HepG2 (cell line): ENCODE measurements at regions not wholly inside any gene's neighbourhood (a gene's known extent, or its start where the extent isn't known, plus 50 kb on each side); places are given as distances from the start of the nearest gene placed in this dataset.

Experiments used
- ATAC-seq: fragments of 200-7000 bp; cut with Tn5 transposase; 3 replicates; pipeline ENCODE4 v1.9.1; 2020; ENCODE audit warnings: mild to moderate bottlenecking, moderate library complexity
- BruUV-seq: library from RNA; stranded (reverse); fragments of 400-500 nt; replicated peaks from 2 replicates; lab custom pipeline; 2021; lab: Mats Ljungman, UMichigan
- CTCF ChIA-PET: fragments of 300-600 bp; formaldehyde crosslinking; extraction: SDS; loops from one replicate; lab custom pipeline; 2021; ENCODE audit warnings: low total read pairs, inconsistent platforms, low intra/inter-chr PET ratio; lab: Yijun Ruan, JAX
- POLR2A ChIA-PET: fragments of 350-600 bp; sonication (Branson Sonifier 250); formaldehyde crosslinking; loops from one replicate; lab custom pipeline; 2020; ENCODE audit warnings: antibody characterized with exemption, inconsistent platforms; lab: Yijun Ruan, JAX
- DNase-seq: peaks from one replicate; pipeline ENCODE4 v3.0.0-alpha.2; 2015; ENCODE audit warnings: low spot score
- FAIRE-seq: peaks from 3 replicates; lab custom pipeline; 2011; peaks lifted over from hg19 to GRCh38; lab: Jason Lieb, UNC
- H2AFZ ChIP-seq: one replicate; pipeline ENCODE4 v1.6.1; 2011; ENCODE audit warnings: low read length, inconsistent platforms
- H3K27ac ChIP-seq: fragments of 300-600 bp; 3 replicates; pipeline ENCODE4 v1.8.0; 2011; ENCODE audit warnings: mixed run types, mild to moderate bottlenecking, mixed read lengths, low read length, inconsistent platforms; ENCODE audit not compliant: insufficient read depth; ENCODE audit errors: extremely low read length
- H3K27me3 ChIP-seq, 2 experiments: fragments of 200-600 bp in 1 of 2; 2 replicates in 1 of 2; 3 replicates in 1 of 2; pipeline versions ENCODE4 v1.6.0 to v1.8.0; 2011; ENCODE audit warnings: low read length in 2 of 2, mild to moderate bottlenecking in 2 of 2, moderate library complexity in 2 of 2, inconsistent platforms in 1 of 2; ENCODE audit not compliant: insufficient read depth in 2 of 2, control insufficient read depth in 1 of 2
- H3K36me3 ChIP-seq, 2 experiments: fragments of 200-600 bp in 1 of 2; replicated peaks in 1 of 2; 2 replicates in 1 of 2; 3 replicates in 1 of 2; pipeline versions ENCODE4 v1.5.1 to v1.8.0; 2011; ENCODE audit warnings: low read length in 2 of 2, inconsistent platforms in 1 of 2; ENCODE audit not compliant: insufficient read depth in 2 of 2, control insufficient read depth in 1 of 2
- H3K4me1 ChIP-seq: 2 replicates; pipeline ENCODE4 v1.5.1; 2012; ENCODE audit warnings: low read length, inconsistent platforms; ENCODE audit not compliant: insufficient read depth
- H3K4me2 ChIP-seq: 2 replicates; pipeline ENCODE4 v1.6.0; 2011; ENCODE audit warnings: low read depth, low read length, inconsistent platforms
- H3K4me3 ChIP-seq, 3 experiments: fragments of 200-600 bp in 1 of 3; sonication (generic), shearing (Covaris generic) in 1 of 3; replicated peaks in 1 of 3; 2 replicates each; pipeline ENCODE4 v1.5.1; 2011 to 2016; ENCODE audit warnings: low read length in 3 of 3, inconsistent platforms in 2 of 3, low read depth in 2 of 3, mild to moderate bottlenecking in 2 of 3, control low read depth in 1 of 3, mixed read lengths in 1 of 3; ENCODE audit not compliant: insufficient read depth in 1 of 3
- H3K79me2 ChIP-seq: one replicate; pipeline ENCODE4 v1.6.1; 2011; ENCODE audit warnings: low read length, inconsistent platforms; ENCODE audit not compliant: insufficient read depth
- H3K9ac ChIP-seq: 2 replicates; pipeline ENCODE4 v1.6.0; 2011; ENCODE audit warnings: mild to moderate bottlenecking, low read depth, low read length, inconsistent platforms; ENCODE audit not compliant: insufficient read depth
- H3K9me3 ChIP-seq: 2 replicates; pipeline ENCODE4 v1.5.1; 2012; ENCODE audit warnings: mild to moderate bottlenecking, low read length
- H4K20me1 ChIP-seq: 2 replicates; pipeline ENCODE4 v1.6.0; 2011; ENCODE audit warnings: inconsistent platforms, mild to moderate bottlenecking, low read length, moderate library complexity; ENCODE audit not compliant: insufficient read depth
- ARNT ChIP-seq: fragments of 450-650 bp; IDR thresholded peaks from 2 replicates; pipeline ENCODE4 v1.6.1; 2017
- MED13 ChIP-seq: sonication (generic); formaldehyde crosslinking; IDR thresholded peaks from 2 replicates; pipeline ENCODE4 v1.5.0; 2020; ENCODE audit warnings: missing genetic modification reagents
- MTF1 ChIP-seq: sonication (generic); formaldehyde crosslinking; IDR thresholded peaks from 2 replicates; pipeline ENCODE4 v1.5.0; 2020; ENCODE audit warnings: missing genetic modification reagents
- MZF1 ChIP-seq: sonication (generic); formaldehyde crosslinking; IDR thresholded peaks from 2 replicates; pipeline ENCODE4 v1.8.1; 2023; ENCODE audit warnings: mild to moderate bottlenecking, missing genetic modification reagents, borderline replicate concordance
- PHB2 ChIP-seq: fragments of 450-650 bp; IDR thresholded peaks from 2 replicates; pipeline ENCODE4 v1.6.1; 2018; ENCODE audit not compliant: partially characterized antibody
- SALL2 ChIP-seq: sonication (generic); formaldehyde crosslinking; IDR thresholded peaks from 2 replicates; pipeline ENCODE4 v1.8.1; 2023; ENCODE audit warnings: mild to moderate bottlenecking, missing genetic modification reagents, inconsistent platforms
- WGBS: methylation state at CpG from one replicate; pipeline ENCODE4 v1.1.6; 2017; ENCODE audit warnings: low lambda C conversion rate; 5-methylcytosine and 5-hydroxymethylcytosine counted together
- in situ Hi-C: cut with HindIII; loops from 2 replicates; pipeline ENCODE4 v1.10.0; 2017; ENCODE audit warnings: low pct_unique_long_range_greater_than_20kb; ENCODE audit not compliant: extremely low pct_ligation_motif_present
- intact Hi-C: fragments of 100-400 bp; cut with micrococcal nuclease; formaldehyde crosslinking; loops from one replicate; pipeline ENCODE4 v1.10.0; 2022; ENCODE audit not compliant: unreplicated experiment
- TF ChIP-seq, protein P1 (sequence below): sonication (generic); formaldehyde crosslinking; IDR thresholded peaks from 2 replicates; pipeline ENCODE4 v1.8.0; 2022; ENCODE audit warnings: mild to moderate bottlenecking, missing genetic modification reagents, moderate library complexity
- TF ChIP-seq, protein P2 (sequence below), 2 experiments: fragments of 450-650 bp in 1 of 2; sonication (generic) in 1 of 2; formaldehyde crosslinking; IDR thresholded peaks; 2 replicates each; pipeline versions ENCODE4 v1.5.0 to v1.8.0; 2020 to 2022; ENCODE audit warnings: mild to moderate bottlenecking in 1 of 2, missing genetic modification reagents in 1 of 2

DNA sequence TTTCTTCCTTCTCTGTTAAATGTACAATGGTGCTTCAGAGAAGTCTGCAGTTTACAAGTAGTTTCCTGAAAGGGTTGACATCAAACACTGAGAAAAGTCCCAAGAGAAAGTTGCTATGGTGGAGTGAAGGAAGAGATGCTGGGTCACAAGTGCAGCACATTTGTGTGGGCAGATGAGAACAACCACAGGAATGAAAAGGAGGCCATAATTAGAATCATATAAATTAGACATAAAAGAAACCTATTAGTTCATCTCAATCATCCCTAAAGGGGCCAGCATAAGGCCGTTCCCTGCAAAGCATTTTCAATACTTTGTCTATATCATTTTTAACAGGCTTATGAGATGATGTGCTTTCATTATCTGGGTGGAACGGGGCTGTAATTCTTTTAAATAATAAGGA is 359.2 kb downstream of the IRS2 start:
- in situ Hi-C loops: no loop called here
- no peak for DNase-seq
- Histone ChIP-seq H3K9ac (no peak overlapping the region), H3K9me3 (peaks cover 48% of the 10 kb centered on the region), H3K4me3 (no peak overlapping the region), H3K27ac (no peak overlapping the region), H3K27me3 (no peaks in the 10 kb centered on the region), H2AFZ (no peak overlapping the region), H3K36me3 (no peaks in the 10 kb centered on the region), H3K79me2 (no peaks in the 10 kb centered on the region), H4K20me1 (no peaks in the 10 kb centered on the region), H3K4me2 (no peak overlapping the region), H3K4me1 (no peaks in the 10 kb centered on the region)
- intact Hi-C loops: no loop called here
- FAIRE-seq: no peak
- no peak for ATAC-seq
- CTCF ChIA-PET: no interaction called here
- POLR2A ChIA-PET: no interaction called here
- 8% methylated on average over 2 of the region's 2 CpGs for WGBS
- TF ChIP-seq MED13 (no peak), MTF1 (CRISPR knock-in tag) (no peak)
- no TSS peak for BruUV-seq

DNA sequence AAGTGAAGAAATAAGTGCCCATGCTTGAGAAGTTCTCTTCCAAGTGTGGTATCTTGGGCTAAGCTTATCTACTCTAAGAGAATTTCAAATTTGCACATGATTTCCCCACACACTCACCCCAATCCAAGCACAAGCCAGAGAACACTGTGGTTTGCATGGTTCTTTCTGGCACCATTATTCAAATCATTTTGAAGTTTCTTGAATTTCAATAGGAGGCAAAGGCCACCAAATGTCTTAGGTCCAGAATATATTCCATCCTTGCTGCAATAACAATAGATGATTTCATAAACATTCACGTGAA is 359.7 kb downstream of the IRS2 start:
- intact Hi-C loops: no loop called here
- Histone ChIP-seq H3K27me3 (no peaks in the 10 kb centered on the region), H3K9me3 (peaks cover 43% of the 10 kb centered on the region), H3K4me2 (no peak overlapping the region), H3K4me1 (no peaks in the 10 kb centered on the region), H3K9ac (no peak overlapping the region), H3K4me3 (no peak overlapping the region), H4K20me1 (no peaks in the 10 kb centered on the region), H3K27ac (no peak overlapping the region), H3K79me2 (no peaks in the 10 kb centered on the region), H2AFZ (no peak overlapping the region), H3K36me3 (no peaks in the 10 kb centered on the region)
- CTCF ChIA-PET: no interaction called here
- in situ Hi-C loops: no loop called here
- DNase-seq (no peak), ATAC-seq (no peak), FAIRE-seq (no peak)
- POLR2A ChIA-PET: no interaction called here
- BruUV-seq: no TSS peak
- TF ChIP-seq ARNT (no peak), PHB2 (no peak), SALL2 (no peak), MZF1 (CRISPR knock-in tag) (no peak)
- TF ChIP-seq, protein P1, sequence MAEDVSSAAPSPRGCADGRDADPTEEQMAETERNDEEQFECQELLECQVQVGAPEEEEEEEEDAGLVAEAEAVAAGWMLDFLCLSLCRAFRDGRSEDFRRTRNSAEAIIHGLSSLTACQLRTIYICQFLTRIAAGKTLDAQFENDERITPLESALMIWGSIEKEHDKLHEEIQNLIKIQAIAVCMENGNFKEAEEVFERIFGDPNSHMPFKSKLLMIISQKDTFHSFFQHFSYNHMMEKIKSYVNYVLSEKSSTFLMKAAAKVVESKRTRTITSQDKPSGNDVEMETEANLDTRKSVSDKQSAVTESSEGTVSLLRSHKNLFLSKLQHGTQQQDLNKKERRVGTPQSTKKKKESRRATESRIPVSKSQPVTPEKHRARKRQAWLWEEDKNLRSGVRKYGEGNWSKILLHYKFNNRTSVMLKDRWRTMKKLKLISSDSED: no peak
- TF ChIP-seq, protein P2, sequence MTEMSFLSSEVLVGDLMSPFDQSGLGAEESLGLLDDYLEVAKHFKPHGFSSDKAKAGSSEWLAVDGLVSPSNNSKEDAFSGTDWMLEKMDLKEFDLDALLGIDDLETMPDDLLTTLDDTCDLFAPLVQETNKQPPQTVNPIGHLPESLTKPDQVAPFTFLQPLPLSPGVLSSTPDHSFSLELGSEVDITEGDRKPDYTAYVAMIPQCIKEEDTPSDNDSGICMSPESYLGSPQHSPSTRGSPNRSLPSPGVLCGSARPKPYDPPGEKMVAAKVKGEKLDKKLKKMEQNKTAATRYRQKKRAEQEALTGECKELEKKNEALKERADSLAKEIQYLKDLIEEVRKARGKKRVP (CRISPR knock-in tag; IDR thresholded peaks at IDR 0.05): no peak
- WGBS: 6% methylated on average over 1 of the region's 1 CpG
